B cell (primary cell): ENCODE measurements at regions not wholly inside any gene's neighbourhood (a gene's known extent, or its start where the extent isn't known, plus 50 kb on each side); places are given as distances from the start of the nearest gene placed in this dataset.

Experiments used
- ATAC-seq: fragments of 200-7000 bp; cut with Tn5 transposase; one replicate; pipeline ENCODE4 v1.10.0; 2021; ENCODE audit warnings: low read depth, mild to moderate bottlenecking, moderate number of reproducible peaks, moderate library complexity
- CTCF ChIA-PET: fragments of 350-600 bp; sonication (Branson Sonifier 250); formaldehyde crosslinking; loops from one replicate; lab custom pipeline; 2021; ENCODE audit warnings: antibody characterized with exemption, inconsistent platforms; lab: Charles Lee
- POLR2A ChIA-PET: fragments of 350-600 bp; sonication (Branson Sonifier 250); formaldehyde crosslinking; loops from one replicate; lab custom pipeline; 2021; ENCODE audit warnings: antibody characterized with exemption; lab: Charles Lee
- DNase-seq: peaks from one replicate; pipeline ENCODE4 v3.0.0; 2013
- H2AFZ ChIP-seq: 2 replicates; pipeline ENCODE4 v1.6.1; 2012; ENCODE audit warnings: mild to moderate bottlenecking, low read depth, low read length; ENCODE audit not compliant: insufficient read depth, poor library complexity, severe bottlenecking
- H3K27ac ChIP-seq, 2 donors: 1 replicate in 1 of 2; 2 replicates in 1 of 2; pipeline ENCODE4 v1.5.1; 2012 to 2013; ENCODE audit warnings: low read length in 2 of 2, mild to moderate bottlenecking in 2 of 2, moderate library complexity in 1 of 2
- H3K27me3 ChIP-seq, 4 experiments: fragments of 200-600 bp in 1 of 4; sonication (generic) in 1 of 4; replicated peaks in 1 of 4; 1 replicate in 2 of 4; 2 replicates in 2 of 4; pipeline versions ENCODE4 v1.6.1 to v1.7.0; 2013 to 2016; ENCODE audit warnings: low read length in 3 of 4, mild to moderate bottlenecking in 2 of 4, mixed read lengths in 1 of 4, moderate library complexity in 1 of 4; ENCODE audit not compliant: insufficient read depth in 4 of 4, control insufficient read depth in 3 of 4; ENCODE audit errors: control extremely low read depth in 1 of 4
- H3K36me3 ChIP-seq, 2 experiments: replicated peaks in 1 of 2; 1 replicate in 1 of 2; 2 replicates in 1 of 2; pipeline versions ENCODE4 v1.6.1 to v1.7.1; 2013; ENCODE audit warnings: low read length in 1 of 2; ENCODE audit not compliant: insufficient read depth in 2 of 2, control insufficient read depth in 1 of 2; ENCODE audit errors: control extremely low read depth in 1 of 2, extremely low read depth in 1 of 2
- H3K4me1 ChIP-seq, 2 donors: fragments of 200-600 bp in 1 of 2; sonication (generic) in 1 of 2; 1 replicate in 1 of 2; 2 replicates in 1 of 2; pipeline versions ENCODE4 v1.5.1 to v1.6.1; 2013 to 2017; ENCODE audit warnings: low read length in 2 of 2; ENCODE audit not compliant: control insufficient read depth in 2 of 2, insufficient read depth in 2 of 2
- H3K4me2 ChIP-seq: replicated peaks from 2 replicates; pipeline ENCODE3; 2012; ENCODE audit warnings: mild to moderate bottlenecking, low read depth, low read length; ENCODE audit not compliant: poor library complexity, severe bottlenecking
- H3K4me3 ChIP-seq, 5 experiments: fragments of 200-600 bp in 1 of 5; sonication (generic) in 1 of 5; 1 replicate in 3 of 5; 2 replicates in 2 of 5; pipeline versions ENCODE4 v1.5.1 to v1.7.0; 2011 to 2016; ENCODE audit warnings: low read length in 4 of 5, mild to moderate bottlenecking in 4 of 5, low read depth in 2 of 5, control low read depth in 1 of 5, moderate library complexity in 1 of 5; ENCODE audit not compliant: insufficient read depth in 1 of 5; ENCODE audit errors: control extremely low read depth in 1 of 5, extremely low read depth in 1 of 5
- H3K79me2 ChIP-seq: fragments of 200-600 bp; sonication (generic); one replicate; pipeline ENCODE4 v1.6.0; 2016; ENCODE audit warnings: low read length; ENCODE audit not compliant: control insufficient read depth, insufficient read depth
- H3K9ac ChIP-seq: fragments of 200-600 bp; sonication (generic); 2 replicates; pipeline ENCODE4 v1.6.1; 2017; ENCODE audit warnings: mild to moderate bottlenecking, low read length, moderate library complexity
- H3K9me3 ChIP-seq, 3 donors: one replicate each; pipeline versions ENCODE4 v1.6.1 to v1.7.1; 2013; ENCODE audit warnings: low read length in 2 of 3; ENCODE audit not compliant: control insufficient read depth in 2 of 3, insufficient read depth in 1 of 3; ENCODE audit errors: control extremely low read depth in 1 of 3
- H4K20me1 ChIP-seq: 2 replicates; pipeline ENCODE4 v1.6.0; 2012; ENCODE audit warnings: mild to moderate bottlenecking, low read length; ENCODE audit not compliant: insufficient read depth, control insufficient read depth, poor library complexity, severe bottlenecking
- H3K27ac Mint-ChIP-seq: one replicate; pipeline ENCODE4 v1.8.0; 2021; ENCODE audit warnings: mixed read lengths
- H3K27me3 Mint-ChIP-seq: one replicate; pipeline ENCODE4 v1.8.0; 2021; ENCODE audit warnings: mixed read lengths
- H3K4me1 Mint-ChIP-seq: one replicate; pipeline ENCODE4 v1.8.0; 2021; ENCODE audit warnings: mixed read lengths
- H3K4me3 Mint-ChIP-seq: one replicate; pipeline ENCODE4 v1.8.0; 2021; ENCODE audit warnings: mixed read lengths
- H3K9me3 Mint-ChIP-seq: one replicate; pipeline ENCODE4 v1.8.0; 2022; ENCODE audit warnings: mixed read lengths; ENCODE audit not compliant: insufficient read depth
- CTCF ChIP-seq: fragments of 200-600 bp; IDR thresholded peaks from one replicate; pipeline ENCODE4 v1.8.0; 2022; ENCODE audit warnings: antibody characterized with exemption, mild to moderate bottlenecking
- EZH2 ChIP-seq: IDR thresholded peaks from 2 replicates; pipeline ENCODE4 v1.6.1; 2012; ENCODE audit warnings: borderline replicate concordance, low read depth, mild to moderate bottlenecking, moderate library complexity, low read length; ENCODE audit not compliant: insufficient read depth, poor library complexity, severe bottlenecking
- WGBS: methylation state at CpG from one replicate; pipeline ENCODE4 v1.1.5; 2013; ENCODE audit warnings: missing lambda C conversion rate; ENCODE audit not compliant: insufficient coverage; 5-methylcytosine and 5-hydroxymethylcytosine counted together
- intact Hi-C: fragments of 100-400 bp; cut with micrococcal nuclease; formaldehyde crosslinking; loops from one replicate; pipeline ENCODE4 v1.10.0; 2022

- no peaks in the 10 kb centered on the region for H4K20me1 ChIP-seq
- H3K4me3 ChIP-seq: no peak overlapping the region
- Mint-ChIP-seq H3K4me3 (no peak overlapping the region), H3K4me1 (no peaks in the 10 kb centered on the region), H3K27ac (no peak overlapping the region), H3K9me3 (no peaks in the 10 kb centered on the region), H3K27me3 (peaks cover 20% of the 10 kb centered on the region)
- H3K4me2 ChIP-seq: no peak overlapping the region
- ChIA-PET POLR2A (no interaction called here), CTCF (no interaction called here)
- TF ChIP-seq CTCF: no peak
- no peak for TF ChIP-seq EZH2
- no peak overlapping the region for H2AFZ ChIP-seq
- DNase-seq (no peak), ATAC-seq (no peak)
- intact Hi-C loops: no loop called here
- no peaks in the 10 kb centered on the region for H3K4me1 ChIP-seq
- no peaks in the 10 kb centered on the region for H3K36me3 ChIP-seq
- 88% methylated on average over 2 of the region's 7 CpGs for WGBS
- H3K27ac ChIP-seq: no peak overlapping the region
- no peaks in the 10 kb centered on the region for H3K9me3 ChIP-seq
- no peak overlapping the region for H3K9ac ChIP-seq
- H3K79me2 ChIP-seq: no peaks in the 10 kb centered on the region
- no peaks in the 10 kb centered on the region for H3K27me3 ChIP-seq
These were observed 320.0 kb downstream of the MTX2 start for GRCh38 chr2:176589287-176589686.

GRCh38 chr2:176589825-176590440 is 320.7 kb downstream of the MTX2 start:
- H3K9me3 ChIP-seq: no peaks in the 10 kb centered on the region
- H3K4me2 ChIP-seq: no peak overlapping the region
- Mint-ChIP-seq H3K4me3 (no peak overlapping the region), H3K27ac (no peak overlapping the region), H3K27me3 (peaks cover 20% of the 10 kb centered on the region), H3K4me1 (no peaks in the 10 kb centered on the region), H3K9me3 (no peaks in the 10 kb centered on the region)
- WGBS: 77% methylated on average over 4 of the region's 11 CpGs
- H3K27me3 ChIP-seq: no peaks in the 10 kb centered on the region
- ATAC-seq (no peak), DNase-seq (no peak)
- no peaks in the 10 kb centered on the region for H3K36me3 ChIP-seq
- no peaks in the 10 kb centered on the region for H4K20me1 ChIP-seq
- TF ChIP-seq EZH2: no peak
- no peak for TF ChIP-seq CTCF
- no peak overlapping the region for H3K27ac ChIP-seq
- CTCF ChIA-PET: no interaction called here
- H2AFZ ChIP-seq: no peak overlapping the region
- no peak overlapping the region for H3K9ac ChIP-seq
- H3K4me1 ChIP-seq: no peaks in the 10 kb centered on the region
- POLR2A ChIA-PET: no interaction called here
- no peaks in the 10 kb centered on the region for H3K79me2 ChIP-seq
- intact Hi-C loops: no loop called here
- no peak overlapping the region for H3K4me3 ChIP-seq
